ENCODE measurements at regions not wholly inside any gene's neighbourhood (a gene's known extent, or its start where the extent isn't known, plus 50 kb on each side); places are given as distances from the start of the nearest gene placed in this dataset.

- H3K27ac ChIP-seq (ENCODE audit: insufficient read depth, low read depth, low read length): no peak overlapping the region
- ChIA-PET CTCF (interaction anchor here (1.0 to 1.9 kb wide), 3 partner anchors 11 to 301 kb away, joined by 3 to 6 read pairs (median 5); no protein-coding TSS in a partner anchor), POLR2A (no interaction called here)
- no peaks in the 10 kb centered on the region for H3K9me3 ChIP-seq (replicated peaks; ENCODE audit: control insufficient read depth, insufficient read depth, low read length)
- no peak for FAIRE-seq
- no peak for TF ChIP-seq EZH2 (IDR thresholded peaks at IDR 0.05; ENCODE audit: borderline replicate concordance, low read depth, low read length, severe bottlenecking)
- TF ChIP-seq JUN (IDR thresholded peaks at IDR 0.05; ENCODE audit: borderline replicate concordance, insufficient read depth, insufficient read length, low read depth): no peak
- TF ChIP-seq CTCF (IDR thresholded peaks at IDR 0.05; ENCODE audit: extremely low read depth in 1 of 2, insufficient read depth in 1 of 2, low read depth in 1 of 2, low read length in 2 of 2): no peak
- no peak for TF ChIP-seq POLR2A (IDR thresholded peaks at IDR 0.05; ENCODE audit: low read depth, low read length)
- TF ChIP-seq MAX (IDR thresholded peaks at IDR 0.05; ENCODE audit: insufficient read depth, insufficient read length): no peak
- TF ChIP-seq FOS (IDR thresholded peaks at IDR 0.05; ENCODE audit: borderline replicate concordance, insufficient read depth, low read length): no peak
- TF ChIP-seq GATA2 (IDR thresholded peaks at IDR 0.05; ENCODE audit: insufficient read depth, insufficient read length, low read depth, low read length): no peak
- TF ChIP-seq MYC (IDR thresholded peaks at IDR 0.05; ENCODE audit: low read depth, low read length): no peak
- no peak for TF ChIP-seq POLR2AphosphoS5 (IDR thresholded peaks at IDR 0.05; ENCODE audit: insufficient read depth, low read depth, low read length)
- intact Hi-C loops (cut with micrococcal nuclease): no loop called here
- no peak overlapping the region for H3K9ac ChIP-seq (replicated peaks; ENCODE audit: extremely low read depth, insufficient read depth, low read length)
- H2AFZ ChIP-seq (ENCODE audit: low read depth, low read length): no peak overlapping the region
- H3K4me3 ChIP-seq (replicated peaks in 1 of 3; ENCODE audit: insufficient read depth in 1 of 3, low read depth in 1 of 3, low read length in 3 of 3): no peak overlapping the region
- no peaks in the 10 kb centered on the region for H3K79me2 ChIP-seq (ENCODE audit: control insufficient read depth, insufficient read depth, low read length)
- no peak overlapping the region for H3K4me2 ChIP-seq (ENCODE audit: insufficient read depth, low read length)
- H4K20me1 ChIP-seq (replicated peaks; ENCODE audit: control insufficient read depth, extremely low read depth, insufficient read depth, low read length): no peaks in the 10 kb centered on the region
- H3K9me1 ChIP-seq (replicated peaks; ENCODE audit: control insufficient read depth, extremely low read depth, insufficient read depth, low read length): no peaks in the 10 kb centered on the region
- H3K36me3 ChIP-seq (ENCODE audit: control insufficient read depth in 2 of 2, extremely low read depth in 1 of 2, insufficient read depth in 2 of 2, low read length in 2 of 2): no peaks in the 10 kb centered on the region
- dilution Hi-C loops (cut with MboI; ENCODE audit: extremely low pct_ligation_motif_present, low sequenced_read_pairs): no loop called here
- no peaks in the 10 kb centered on the region for H3K27me3 ChIP-seq (ENCODE audit: control insufficient read depth in 2 of 2, insufficient read depth in 2 of 2, low read length in 2 of 2)
- no peaks in the 10 kb centered on the region for H3K4me1 ChIP-seq (ENCODE audit: control insufficient read depth, extremely low read depth, insufficient read depth, low read length)
- DNase-seq (ENCODE audit: low read depth, low spot score): no peak
- no TSS peak for BruUV-seq (replicated peaks)
These were observed 1089.9 kb upstream of the SLC39A10 start for GRCh38 chr2:194566907-194567660.

Measured in endothelial cell of umbilical vein (primary cell).